GM12892 (cell line): ENCODE measurements at regions not wholly inside any gene's neighbourhood (a gene's known extent, or its start where the extent isn't known, plus 50 kb on each side); places are given as distances from the start of the nearest gene placed in this dataset.

ENCODE experiments used
- POLR2A ChIP-seq: IDR thresholded peaks from 2 replicates; pipeline ENCODE4 v1.6.1; 2011; ENCODE audit warnings: low read depth, low read length, control low read depth
- POLR2AphosphoS5 ChIP-seq: IDR thresholded peaks from 2 replicates; pipeline ENCODE4 v1.6.1; 2011; ENCODE audit warnings: low read depth, low read length, control low read depth

DNA sequence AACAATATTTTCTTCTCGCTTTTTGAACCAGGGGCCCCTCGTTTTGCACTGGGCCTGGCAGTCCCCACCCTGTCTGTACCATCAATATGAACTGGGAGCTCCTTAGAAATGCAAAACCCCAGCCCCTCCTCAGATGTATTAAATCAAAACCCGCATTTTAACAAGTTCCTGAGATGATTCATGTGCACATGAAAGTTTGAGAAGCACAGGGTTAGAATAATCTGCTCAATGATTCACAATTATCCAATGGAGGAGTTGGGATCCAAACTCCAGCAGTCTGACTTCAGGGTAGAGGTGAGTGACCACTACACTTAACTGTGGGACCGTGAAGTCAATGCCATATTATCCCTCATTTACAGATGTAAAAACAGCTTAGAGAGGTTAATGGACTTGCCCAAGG lies 256.4 kb downstream of the IGSF11 start:
- TF ChIP-seq POLR2A (no peak), POLR2AphosphoS5 (no peak)
